ENCODE measurements at regions not wholly inside any gene's neighbourhood (a gene's known extent, or its start where the extent isn't known, plus 50 kb on each side); places are given as distances from the start of the nearest gene placed in this dataset.

DNA sequence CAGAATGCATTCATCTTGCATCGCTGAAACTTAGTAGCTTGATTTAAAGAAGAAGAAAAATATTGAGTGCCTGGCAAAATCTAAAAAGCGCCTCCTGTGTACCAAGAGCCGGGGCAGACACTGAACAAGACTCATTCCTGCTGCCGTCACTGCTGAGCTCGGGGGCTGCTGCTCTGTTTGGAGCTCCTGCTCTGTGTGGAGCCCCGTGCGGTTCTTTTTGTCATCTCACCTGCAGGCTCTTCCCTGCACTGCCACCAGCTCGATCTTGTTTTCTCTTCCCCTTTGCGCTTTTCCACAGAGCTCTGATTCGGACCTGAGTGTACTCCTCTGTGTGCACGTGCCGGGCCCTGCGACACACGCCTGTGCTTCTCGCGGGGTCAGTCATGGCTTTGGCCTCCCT, 462.1 kb upstream of the DPP6 start:
- Mint-ChIP-seq H3K4me3 (no peak overlapping the region), H3K36me3 (ENCODE audit: low read depth) (peaks cover 2% of the 10 kb centered on the region), H3K9me3 (peaks cover 5% of the 10 kb centered on the region), H3K4me1 (no peaks in the 10 kb centered on the region), H3K27ac (ENCODE audit: unreplicated experiment) (no peak overlapping the region), H3K27me3 (ENCODE audit: low read depth) (no peaks in the 10 kb centered on the region)
- TF ChIP-seq, protein P1, sequence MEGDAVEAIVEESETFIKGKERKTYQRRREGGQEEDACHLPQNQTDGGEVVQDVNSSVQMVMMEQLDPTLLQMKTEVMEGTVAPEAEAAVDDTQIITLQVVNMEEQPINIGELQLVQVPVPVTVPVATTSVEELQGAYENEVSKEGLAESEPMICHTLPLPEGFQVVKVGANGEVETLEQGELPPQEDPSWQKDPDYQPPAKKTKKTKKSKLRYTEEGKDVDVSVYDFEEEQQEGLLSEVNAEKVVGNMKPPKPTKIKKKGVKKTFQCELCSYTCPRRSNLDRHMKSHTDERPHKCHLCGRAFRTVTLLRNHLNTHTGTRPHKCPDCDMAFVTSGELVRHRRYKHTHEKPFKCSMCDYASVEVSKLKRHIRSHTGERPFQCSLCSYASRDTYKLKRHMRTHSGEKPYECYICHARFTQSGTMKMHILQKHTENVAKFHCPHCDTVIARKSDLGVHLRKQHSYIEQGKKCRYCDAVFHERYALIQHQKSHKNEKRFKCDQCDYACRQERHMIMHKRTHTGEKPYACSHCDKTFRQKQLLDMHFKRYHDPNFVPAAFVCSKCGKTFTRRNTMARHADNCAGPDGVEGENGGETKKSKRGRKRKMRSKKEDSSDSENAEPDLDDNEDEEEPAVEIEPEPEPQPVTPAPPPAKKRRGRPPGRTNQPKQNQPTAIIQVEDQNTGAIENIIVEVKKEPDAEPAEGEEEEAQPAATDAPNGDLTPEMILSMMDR (conservative IDR thresholded peaks at IDR 0.05), result no peak
- no peak for DNase-seq (ENCODE audit: low read depth, low spot score)

DNA sequence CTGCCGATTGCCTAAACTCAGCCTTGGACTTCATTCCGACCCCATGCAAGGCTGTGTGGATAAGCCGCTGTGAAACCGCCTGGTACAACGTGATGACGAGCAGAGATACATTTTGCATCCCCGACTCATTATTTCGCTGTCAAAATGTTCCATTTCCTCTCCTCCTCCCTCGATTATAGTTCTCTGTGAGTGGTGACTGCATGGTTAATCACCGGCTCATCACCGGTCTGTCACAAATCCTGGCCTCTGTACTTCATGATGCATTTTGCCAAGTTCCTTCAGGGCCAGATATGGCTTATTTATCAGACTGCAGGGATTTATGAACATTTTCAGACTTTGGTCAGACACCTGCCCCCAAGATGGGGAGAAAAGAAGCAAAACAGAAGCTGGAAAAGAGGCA, 461.6 kb upstream of the DPP6 start:
- DNase-seq (ENCODE audit: low read depth, low spot score), result no peak
- H3K36me3 Mint-ChIP-seq (ENCODE audit: low read depth), result peaks cover 2% of the 10 kb centered on the region
- no peaks in the 10 kb centered on the region for H3K27me3 Mint-ChIP-seq (ENCODE audit: low read depth)
- no peak overlapping the region for H3K4me3 Mint-ChIP-seq
- TF ChIP-seq, protein P1 (conservative IDR thresholded peaks at IDR 0.05), result no peak
- H3K9me3 Mint-ChIP-seq, result peaks cover 8% of the 10 kb centered on the region
- no peaks in the 10 kb centered on the region for H3K4me1 Mint-ChIP-seq
- no peak overlapping the region for H3K27ac Mint-ChIP-seq (ENCODE audit: unreplicated experiment)

DNA sequence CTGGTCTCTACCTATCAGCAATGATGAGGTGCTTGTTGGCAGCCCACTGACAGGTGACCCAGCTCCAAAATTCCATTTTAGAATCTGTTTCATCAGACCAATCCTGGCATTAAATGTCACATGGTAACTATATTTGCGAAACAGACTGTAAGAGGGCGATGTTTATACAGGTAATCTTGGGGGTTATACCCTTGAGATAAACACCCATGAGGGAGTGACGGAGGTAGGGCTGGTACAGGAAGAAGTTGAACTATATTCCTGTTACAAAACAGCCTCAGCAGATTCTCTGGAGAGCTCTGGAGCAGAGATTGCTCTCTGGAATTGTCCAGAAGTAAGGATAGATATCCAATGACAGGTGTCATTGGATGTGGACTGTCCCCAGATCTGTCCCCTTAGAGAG, 444.8 kb upstream of the DPP6 start:
- Mint-ChIP-seq H3K36me3 (ENCODE audit: low read depth) (peaks cover 5% of the 10 kb centered on the region), H3K27ac (ENCODE audit: unreplicated experiment) (no peak overlapping the region), H3K27me3 (ENCODE audit: low read depth) (no peaks in the 10 kb centered on the region), H3K4me3 (no peak overlapping the region), H3K9me3 (peaks cover 27% of the 10 kb centered on the region), H3K4me1 (no peaks in the 10 kb centered on the region)
- DNase-seq (ENCODE audit: low read depth, low spot score), result no peak
- TF ChIP-seq, protein P1 (conservative IDR thresholded peaks at IDR 0.05), result no peak

DNA sequence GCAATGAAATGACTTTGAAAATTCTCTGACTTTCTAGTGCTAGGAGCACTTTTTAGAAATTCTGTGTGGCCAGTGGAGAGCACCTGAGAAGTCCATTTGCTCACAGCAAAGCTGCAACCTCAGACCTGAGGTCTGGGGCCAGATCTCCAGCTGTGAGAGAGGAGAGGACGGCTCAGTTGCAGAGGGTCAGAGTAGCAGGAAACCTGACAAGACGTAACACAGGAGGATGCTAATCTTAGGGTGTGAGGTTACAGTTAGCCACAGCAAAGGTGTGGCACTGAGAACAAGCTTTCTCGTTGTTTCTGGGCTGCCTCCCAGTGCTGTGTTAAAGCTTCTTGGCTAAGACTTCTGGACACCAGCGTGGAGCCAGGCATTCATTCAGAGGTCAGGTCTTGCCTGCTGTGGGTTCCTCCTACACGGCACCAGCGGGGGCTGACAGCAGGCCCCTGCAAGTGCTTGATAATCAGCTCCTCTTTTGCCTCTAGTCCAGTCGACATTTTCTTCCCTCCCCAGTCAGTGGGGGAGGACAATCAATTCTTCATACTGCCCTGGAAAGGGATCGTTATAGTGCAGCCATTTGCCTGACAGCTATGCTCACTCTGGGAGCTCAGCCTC, 435.4 kb upstream of the DPP6 start:
- no peaks in the 10 kb centered on the region for H3K27me3 Mint-ChIP-seq (ENCODE audit: low read depth)
- no peak for DNase-seq (ENCODE audit: low read depth, low spot score)
- H3K4me1 Mint-ChIP-seq, result no peaks in the 10 kb centered on the region
- no peak overlapping the region for H3K27ac Mint-ChIP-seq (ENCODE audit: unreplicated experiment)
- no peak overlapping the region for H3K4me3 Mint-ChIP-seq
- peaks cover 10% of the 10 kb centered on the region for H3K36me3 Mint-ChIP-seq (ENCODE audit: low read depth)
- TF ChIP-seq, protein P1 (conservative IDR thresholded peaks at IDR 0.05), result no peak
- peaks cover 25% of the 10 kb centered on the region for H3K9me3 Mint-ChIP-seq

DNA sequence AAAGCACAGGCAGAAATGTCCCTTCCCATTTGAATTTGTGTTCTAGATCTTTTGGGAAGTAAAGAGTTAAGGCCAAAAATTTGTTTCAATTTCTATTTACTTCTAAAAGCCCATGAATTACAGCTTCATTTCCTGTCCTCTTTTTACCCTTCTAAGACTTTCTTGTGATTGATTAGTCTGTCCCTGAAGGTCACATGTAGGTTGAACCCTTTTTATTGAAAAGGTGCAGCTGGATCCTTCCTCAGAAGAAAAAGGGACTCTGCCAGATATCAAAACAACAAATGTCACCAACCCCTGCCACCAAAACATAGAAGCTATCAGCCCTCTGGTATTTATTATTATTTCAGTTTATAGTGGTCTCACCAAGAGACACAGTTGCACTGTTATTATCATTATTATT, 424.9 kb upstream of the DPP6 start:
- TF ChIP-seq, protein P1 (conservative IDR thresholded peaks at IDR 0.05), result no peak
- Mint-ChIP-seq H3K4me3 (no peak overlapping the region), H3K9me3 (peaks cover 25% of the 10 kb centered on the region), H3K27ac (ENCODE audit: unreplicated experiment) (no peak overlapping the region), H3K36me3 (ENCODE audit: low read depth) (peaks cover 10% of the 10 kb centered on the region), H3K4me1 (no peaks in the 10 kb centered on the region), H3K27me3 (ENCODE audit: low read depth) (no peaks in the 10 kb centered on the region)
- DNase-seq (ENCODE audit: low read depth, low spot score), result no peak
